HEK293 (cell line): ENCODE measurements at regions not wholly inside any gene's neighbourhood (a gene's known extent, or its start where the extent isn't known, plus 50 kb on each side); places are given as distances from the start of the nearest gene placed in this dataset.

Experiments
- CTCF ChIA-PET: fragments of 350-600 bp; formaldehyde crosslinking; extraction: SDS; loops from one replicate; lab custom pipeline; 2021; ENCODE audit warnings: antibody characterized with exemption; lab: Yijun Ruan, JAX
- POLR2A ChIA-PET: fragments of 300-600 bp; formaldehyde crosslinking; extraction: SDS; loops from one replicate; lab custom pipeline; 2020; ENCODE audit warnings: antibody characterized with exemption, inconsistent platforms; lab: Yijun Ruan, JAX
- H3K27ac ChIP-seq: fragments of 200-500 bp; sonication (Bioruptor generic); 2 replicates; pipeline ENCODE4 v1.5.1; 2014; ENCODE audit warnings: low read depth, low read length, control low read depth, inconsistent platforms; ENCODE audit errors: extremely low read depth
- H3K36me3 ChIP-seq, 2 experiments: fragments of 200-500 bp in 1 of 2; sonication (Bioruptor generic) in 1 of 2; 1 replicate in 1 of 2; 2 replicates in 1 of 2; pipeline ENCODE4 v1.5.1; 2014 to 2017; ENCODE audit warnings: inconsistent platforms in 2 of 2, low read length in 2 of 2; ENCODE audit not compliant: control insufficient read depth in 2 of 2, insufficient read depth in 1 of 2
- H3K4me1 ChIP-seq: fragments of 200-500 bp; sonication (Bioruptor generic); 2 replicates; pipeline ENCODE4 v1.5.1; 2014; ENCODE audit warnings: mild to moderate bottlenecking, low read length, inconsistent platforms; ENCODE audit not compliant: control insufficient read depth, insufficient read depth
- H3K4me3 ChIP-seq: 2 replicates; pipeline ENCODE4 v1.5.1; 2011; ENCODE audit warnings: low read depth, mild to moderate bottlenecking, control low read depth, low read length, moderate library complexity
- H3K9me3 ChIP-seq: fragments of 200-500 bp; sonication (Bioruptor generic); 2 replicates; pipeline ENCODE4 v1.5.1; 2014; ENCODE audit warnings: low read depth, low read length, inconsistent platforms; ENCODE audit not compliant: control insufficient read depth, insufficient read depth
- GFI1B ChIP-seq: fragments of 450-650 bp; formaldehyde crosslinking; IDR thresholded peaks from 2 replicates; pipeline ENCODE4 v1.5.1; 2016; ENCODE audit warnings: missing biosample characterization, missing genetic modification characterization
- SALL2 ChIP-seq: fragments of 450-650 bp; formaldehyde crosslinking; IDR thresholded peaks from 2 replicates; pipeline ENCODE4 v1.5.0; 2017; ENCODE audit warnings: missing biosample characterization, mild to moderate bottlenecking, missing genetic modification characterization, borderline replicate concordance
- SETDB1 ChIP-seq: IDR thresholded peaks from one replicate; pipeline ENCODE4 v1.6.1; 2017; ENCODE audit warnings: mild to moderate bottlenecking, low read length, moderate library complexity, mixed read lengths; ENCODE audit not compliant: insufficient read length
- SP2 ChIP-seq: fragments of 450-650 bp; formaldehyde crosslinking; IDR thresholded peaks from 2 replicates; pipeline ENCODE4 v1.5.1; 2016; ENCODE audit warnings: missing biosample characterization, missing genetic modification characterization
- TRIM28 ChIP-seq: IDR thresholded peaks from 2 replicates; pipeline ENCODE4 v1.6.1; 2011; ENCODE audit warnings: low read length, control low read depth, borderline replicate concordance
- ZBTB1 ChIP-seq: fragments of 450-650 bp; formaldehyde crosslinking; IDR thresholded peaks from 2 replicates; pipeline ENCODE4 v1.5.1; 2016; ENCODE audit warnings: missing biosample characterization, missing genetic modification characterization
- ZFP3 ChIP-seq: fragments of 450-650 bp; formaldehyde crosslinking; IDR thresholded peaks from 2 replicates; pipeline ENCODE4 v1.5.1; 2016; ENCODE audit warnings: low read depth, missing biosample characterization, missing genetic modification characterization
- ZNF132 ChIP-seq: fragments of 450-650 bp; formaldehyde crosslinking; IDR thresholded peaks from 2 replicates; pipeline ENCODE4 v1.5.1; 2017; ENCODE audit warnings: missing biosample characterization, missing genetic modification characterization, borderline replicate concordance
- ZNF169 ChIP-seq: fragments of 450-650 bp; formaldehyde crosslinking; IDR thresholded peaks from 2 replicates; pipeline ENCODE4 v1.5.1; 2016; ENCODE audit warnings: missing biosample characterization, missing genetic modification characterization
- ZNF175 ChIP-seq: fragments of 450-650 bp; formaldehyde crosslinking; IDR thresholded peaks from 2 replicates; pipeline ENCODE4 v1.5.1; 2016; ENCODE audit warnings: missing biosample characterization, missing genetic modification characterization
- ZNF302 ChIP-seq: fragments of 450-650 bp; formaldehyde crosslinking; IDR thresholded peaks from 2 replicates; pipeline ENCODE4 v1.5.1; 2016; ENCODE audit warnings: missing biosample characterization, missing genetic modification characterization, low read depth
- ZNF354C ChIP-seq: fragments of 450-650 bp; formaldehyde crosslinking; IDR thresholded peaks from 2 replicates; pipeline ENCODE4 v1.5.1; 2016; ENCODE audit warnings: missing biosample characterization, missing genetic modification characterization, low read depth, borderline replicate concordance
- ZNF391 ChIP-seq: fragments of 450-650 bp; formaldehyde crosslinking; IDR thresholded peaks from 2 replicates; pipeline ENCODE4 v1.5.1; 2016; ENCODE audit warnings: low read depth, missing biosample characterization, missing genetic modification characterization, borderline replicate concordance
- ZNF394 ChIP-seq: fragments of 450-650 bp; formaldehyde crosslinking; IDR thresholded peaks from 2 replicates; pipeline ENCODE4 v1.5.1; 2016; ENCODE audit warnings: missing biosample characterization, missing genetic modification characterization, mild to moderate bottlenecking, moderate library complexity, borderline replicate concordance
- ZNF404 ChIP-seq: fragments of 450-650 bp; formaldehyde crosslinking; IDR thresholded peaks from 2 replicates; pipeline ENCODE4 v1.5.1; 2017; ENCODE audit warnings: missing biosample characterization, missing genetic modification characterization
- ZNF529 ChIP-seq: fragments of 450-650 bp; formaldehyde crosslinking; IDR thresholded peaks from 2 replicates; pipeline ENCODE4 v1.5.1; 2017; ENCODE audit warnings: missing genetic modification characterization, missing biosample characterization; ENCODE audit not compliant: insufficient replicate concordance
- ZNF549 ChIP-seq: fragments of 450-650 bp; IDR thresholded peaks from 2 replicates; pipeline ENCODE4 v1.5.1; 2018; ENCODE audit warnings: missing biosample characterization, missing genetic modification characterization, mild to moderate bottlenecking, inconsistent platforms, moderate library complexity
- ZNF560 ChIP-seq: fragments of 450-650 bp; formaldehyde crosslinking; IDR thresholded peaks from 2 replicates; pipeline ENCODE4 v1.5.1; 2017; ENCODE audit warnings: missing biosample characterization, missing genetic modification characterization, borderline replicate concordance
- ZNF561 ChIP-seq: fragments of 450-650 bp; IDR thresholded peaks from 2 replicates; pipeline ENCODE4 v1.5.1; 2018; ENCODE audit warnings: missing biosample characterization, missing genetic modification characterization, borderline replicate concordance
- ZNF658 ChIP-seq: fragments of 450-650 bp; formaldehyde crosslinking; IDR thresholded peaks from 2 replicates; pipeline ENCODE4; 2016; ENCODE audit warnings: missing biosample characterization, missing genetic modification characterization
- ZNF670 ChIP-seq: fragments of 450-650 bp; formaldehyde crosslinking; IDR thresholded peaks from 2 replicates; pipeline ENCODE4 v1.5.1; 2016; ENCODE audit warnings: missing biosample characterization, missing genetic modification characterization, low read depth
- ZNF837 ChIP-seq: fragments of 450-650 bp; formaldehyde crosslinking; IDR thresholded peaks from 2 replicates; pipeline ENCODE4 v1.5.1; 2016; ENCODE audit warnings: missing biosample characterization, missing genetic modification characterization
- TF ChIP-seq, protein P1 (sequence below): IDR thresholded peaks from 2 replicates; pipeline ENCODE4 v1.6.1; 2011; ENCODE audit warnings: mild to moderate bottlenecking, low read depth, low read length, borderline replicate concordance
- TF ChIP-seq, protein P2 (sequence below): fragments of 450-650 bp; formaldehyde crosslinking; IDR thresholded peaks from 2 replicates; pipeline ENCODE4 v1.5.1; 2017; ENCODE audit warnings: missing biosample characterization, missing genetic modification characterization
- TF ChIP-seq, protein P3 (sequence below): fragments of 450-650 bp; formaldehyde crosslinking; IDR thresholded peaks from 2 replicates; pipeline ENCODE4 v1.5.1; 2017; ENCODE audit warnings: missing biosample characterization, missing genetic modification characterization
- TF ChIP-seq, protein P4 (sequence below): fragments of 450-650 bp; formaldehyde crosslinking; IDR thresholded peaks from 2 replicates; pipeline ENCODE4 v1.5.1; 2017; ENCODE audit warnings: missing biosample characterization, missing genetic modification characterization

DNA sequence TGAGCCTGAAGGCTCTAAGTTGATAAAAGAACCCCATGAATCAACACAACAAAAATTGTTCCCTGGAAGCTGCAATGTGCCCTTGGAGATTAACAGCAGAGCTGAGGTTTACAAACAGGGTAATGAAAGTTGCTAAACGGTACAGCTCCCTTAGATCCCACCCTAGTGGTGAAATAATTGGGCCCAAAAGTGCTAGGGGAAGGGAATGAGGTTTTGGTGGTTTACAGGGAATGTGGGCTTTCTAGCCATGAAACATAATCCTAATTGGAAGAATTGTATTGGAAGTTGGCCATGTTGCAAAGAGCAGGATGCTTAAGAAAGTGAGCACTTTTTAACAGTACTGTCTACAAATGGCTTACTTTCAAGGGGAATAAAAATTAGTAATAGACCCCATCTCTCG, 180.2 kb upstream of the SMIM21 start:
- Histone ChIP-seq H3K9me3 (no peaks in the 10 kb centered on the region), H3K4me3 (no peak overlapping the region), H3K4me1 (no peaks in the 10 kb centered on the region), H3K36me3 (no peaks in the 10 kb centered on the region), H3K27ac (no peak overlapping the region)
- TF ChIP-seq, protein P1, sequence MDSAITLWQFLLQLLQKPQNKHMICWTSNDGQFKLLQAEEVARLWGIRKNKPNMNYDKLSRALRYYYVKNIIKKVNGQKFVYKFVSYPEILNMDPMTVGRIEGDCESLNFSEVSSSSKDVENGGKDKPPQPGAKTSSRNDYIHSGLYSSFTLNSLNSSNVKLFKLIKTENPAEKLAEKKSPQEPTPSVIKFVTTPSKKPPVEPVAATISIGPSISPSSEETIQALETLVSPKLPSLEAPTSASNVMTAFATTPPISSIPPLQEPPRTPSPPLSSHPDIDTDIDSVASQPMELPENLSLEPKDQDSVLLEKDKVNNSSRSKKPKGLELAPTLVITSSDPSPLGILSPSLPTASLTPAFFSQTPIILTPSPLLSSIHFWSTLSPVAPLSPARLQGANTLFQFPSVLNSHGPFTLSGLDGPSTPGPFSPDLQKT, result no peak
- TF ChIP-seq ZNF561 (tag by site-specific recombination) (no peak), ZNF354C (tag by site-specific recombination) (no peak), ZNF391 (tag by site-specific recombination) (no peak), ZNF394 (tag by site-specific recombination) (no peak), SP2 (tag by site-specific recombination) (no peak), ZNF169 (tag by site-specific recombination) (no peak), ZBTB1 (no peak), ZNF302 (tag by site-specific recombination) (no peak), ZNF670 (tag by site-specific recombination) (no peak), ZNF560 (tag by site-specific recombination) (no peak), ZNF549 (no peak)
- TF ChIP-seq, protein P2, sequence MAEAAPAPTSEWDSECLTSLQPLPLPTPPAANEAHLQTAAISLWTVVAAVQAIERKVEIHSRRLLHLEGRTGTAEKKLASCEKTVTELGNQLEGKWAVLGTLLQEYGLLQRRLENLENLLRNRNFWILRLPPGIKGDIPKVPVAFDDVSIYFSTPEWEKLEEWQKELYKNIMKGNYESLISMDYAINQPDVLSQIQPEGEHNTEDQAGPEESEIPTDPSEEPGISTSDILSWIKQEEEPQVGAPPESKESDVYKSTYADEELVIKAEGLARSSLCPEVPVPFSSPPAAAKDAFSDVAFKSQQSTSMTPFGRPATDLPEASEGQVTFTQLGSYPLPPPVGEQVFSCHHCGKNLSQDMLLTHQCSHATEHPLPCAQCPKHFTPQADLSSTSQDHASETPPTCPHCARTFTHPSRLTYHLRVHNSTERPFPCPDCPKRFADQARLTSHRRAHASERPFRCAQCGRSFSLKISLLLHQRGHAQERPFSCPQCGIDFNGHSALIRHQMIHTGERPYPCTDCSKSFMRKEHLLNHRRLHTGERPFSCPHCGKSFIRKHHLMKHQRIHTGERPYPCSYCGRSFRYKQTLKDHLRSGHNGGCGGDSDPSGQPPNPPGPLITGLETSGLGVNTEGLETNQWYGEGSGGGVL (tag by site-specific recombination), result no peak
- CTCF ChIA-PET, result no interaction called here
- POLR2A ChIA-PET, result no interaction called here

DNA sequence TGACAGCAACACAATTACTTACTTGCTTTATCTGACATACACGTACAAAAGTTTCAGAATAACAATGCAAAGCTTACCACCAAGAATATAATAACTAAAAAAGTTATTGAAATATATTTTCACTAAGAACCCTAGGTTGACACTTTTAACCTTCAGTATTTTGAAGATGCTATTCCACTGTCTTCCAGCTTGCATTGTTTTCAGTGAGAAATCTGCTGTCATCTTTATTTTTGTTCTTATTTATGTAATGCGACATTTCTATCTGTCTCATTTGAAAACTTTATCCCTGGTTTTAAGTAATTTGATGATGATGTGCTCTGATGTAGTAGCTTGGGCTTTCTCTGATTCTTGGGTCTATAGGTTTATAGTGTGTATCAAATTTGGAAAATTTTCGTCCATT, 165.0 kb upstream of the SMIM21 start:
- TF ChIP-seq SETDB1, result peak; percentile 94
- TF ChIP-seq TRIM28, result peak; percentile 89
- TF ChIP-seq ZNF529 (tag by site-specific recombination), result no peak
- Histone ChIP-seq H3K27ac (no peak overlapping the region), H3K4me1 (no peaks in the 10 kb centered on the region), H3K36me3 (no peaks in the 10 kb centered on the region), H3K4me3 (no peak overlapping the region), H3K9me3 (no peaks in the 10 kb centered on the region)
- ChIA-PET POLR2A (no interaction called here), CTCF (interaction anchor here (0.7 kb wide), 1 partner anchor 1632 kb away, joined by 3 read pairs; no protein-coding TSS in a partner anchor)

DNA sequence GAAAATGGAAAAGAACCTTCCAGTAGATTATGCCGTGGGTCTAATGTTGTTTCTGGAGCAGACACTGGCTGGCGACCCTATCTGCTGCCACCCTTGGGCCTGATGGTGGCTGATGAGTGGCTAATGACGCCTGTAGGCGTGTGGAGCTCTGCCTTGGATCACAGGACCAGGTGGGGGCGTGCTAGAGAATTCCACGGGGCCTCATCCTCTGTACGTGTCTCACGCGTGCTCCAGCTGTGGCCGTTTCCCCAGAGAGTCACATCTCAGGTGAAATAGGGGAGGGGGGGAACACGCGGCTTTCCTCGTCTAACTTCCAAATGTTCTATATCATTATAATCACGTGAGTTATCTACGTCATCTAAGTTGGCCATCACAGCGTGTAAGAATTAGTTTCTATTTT, 160.9 kb upstream of the SMIM21 start:
- Histone ChIP-seq H3K4me1 (no peaks in the 10 kb centered on the region), H3K9me3 (no peaks in the 10 kb centered on the region), H3K4me3 (no peak overlapping the region), H3K36me3 (no peaks in the 10 kb centered on the region), H3K27ac (no peak overlapping the region)
- ChIA-PET CTCF (no interaction called here), POLR2A (no interaction called here)
- TF ChIP-seq GFI1B (tag by site-specific recombination), result no peak
- no peak for TF ChIP-seq ZNF404 (tag by site-specific recombination)
- TF ChIP-seq, protein P3, sequence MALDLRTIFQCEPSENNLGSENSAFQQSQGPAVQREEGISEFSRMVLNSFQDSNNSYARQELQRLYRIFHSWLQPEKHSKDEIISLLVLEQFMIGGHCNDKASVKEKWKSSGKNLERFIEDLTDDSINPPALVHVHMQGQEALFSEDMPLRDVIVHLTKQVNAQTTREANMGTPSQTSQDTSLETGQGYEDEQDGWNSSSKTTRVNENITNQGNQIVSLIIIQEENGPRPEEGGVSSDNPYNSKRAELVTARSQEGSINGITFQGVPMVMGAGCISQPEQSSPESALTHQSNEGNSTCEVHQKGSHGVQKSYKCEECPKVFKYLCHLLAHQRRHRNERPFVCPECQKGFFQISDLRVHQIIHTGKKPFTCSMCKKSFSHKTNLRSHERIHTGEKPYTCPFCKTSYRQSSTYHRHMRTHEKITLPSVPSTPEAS (tag by site-specific recombination), result no peak
- TF ChIP-seq ZFP3 (tag by site-specific recombination), result no peak
- no peak for TF ChIP-seq ZNF837 (tag by site-specific recombination)
- TF ChIP-seq SALL2 (tag by site-specific recombination), result no peak
- TF ChIP-seq ZNF658 (tag by site-specific recombination), result no peak
- TF ChIP-seq ZNF175 (tag by site-specific recombination), result no peak
- TF ChIP-seq, protein P4, sequence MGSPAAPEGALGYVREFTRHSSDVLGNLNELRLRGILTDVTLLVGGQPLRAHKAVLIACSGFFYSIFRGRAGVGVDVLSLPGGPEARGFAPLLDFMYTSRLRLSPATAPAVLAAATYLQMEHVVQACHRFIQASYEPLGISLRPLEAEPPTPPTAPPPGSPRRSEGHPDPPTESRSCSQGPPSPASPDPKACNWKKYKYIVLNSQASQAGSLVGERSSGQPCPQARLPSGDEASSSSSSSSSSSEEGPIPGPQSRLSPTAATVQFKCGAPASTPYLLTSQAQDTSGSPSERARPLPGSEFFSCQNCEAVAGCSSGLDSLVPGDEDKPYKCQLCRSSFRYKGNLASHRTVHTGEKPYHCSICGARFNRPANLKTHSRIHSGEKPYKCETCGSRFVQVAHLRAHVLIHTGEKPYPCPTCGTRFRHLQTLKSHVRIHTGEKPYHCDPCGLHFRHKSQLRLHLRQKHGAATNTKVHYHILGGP (tag by site-specific recombination), result no peak
- TF ChIP-seq ZNF132 (tag by site-specific recombination), result no peak
